Fibroblast of lung (primary cell): ENCODE measurements at regions not wholly inside any gene's neighbourhood (a gene's known extent, or its start where the extent isn't known, plus 50 kb on each side); places are given as distances from the start of the nearest gene placed in this dataset.

Experiments used
- CTCF ChIP-seq, 2 donors: IDR thresholded peaks in 1 of 2; conservative IDR thresholded peaks in 1 of 2; 1 replicate in 1 of 2; 2 replicates in 1 of 2; pipeline ENCODE4 v1.5.1; 2011 to 2012; ENCODE audit warnings: low read length in 2 of 2, control low read depth in 1 of 2, inconsistent platforms in 1 of 2, low read depth in 1 of 2, mild to moderate bottlenecking in 1 of 2
- EZH2 ChIP-seq: IDR thresholded peaks from 2 replicates; pipeline ENCODE4 v1.5.1; 2012; ENCODE audit warnings: low read length, control low read depth, mild to moderate bottlenecking; ENCODE audit errors: missing control alignments

GRCh38 chr1:234988155-234988517, 140.5 kb downstream of the TOMM20 start:
- no peak for TF ChIP-seq CTCF (conservative IDR thresholded peaks at IDR 0.05 in 1 of 2, IDR thresholded peaks at IDR 0.05 in 1 of 2; ENCODE audit: low read depth in 1 of 2, low read length in 2 of 2)
- TF ChIP-seq EZH2: no peak
